ENCODE measurements at regions not wholly inside any gene's neighbourhood (a gene's known extent, or its start where the extent isn't known, plus 50 kb on each side); places are given as distances from the start of the nearest gene placed in this dataset.

DNA sequence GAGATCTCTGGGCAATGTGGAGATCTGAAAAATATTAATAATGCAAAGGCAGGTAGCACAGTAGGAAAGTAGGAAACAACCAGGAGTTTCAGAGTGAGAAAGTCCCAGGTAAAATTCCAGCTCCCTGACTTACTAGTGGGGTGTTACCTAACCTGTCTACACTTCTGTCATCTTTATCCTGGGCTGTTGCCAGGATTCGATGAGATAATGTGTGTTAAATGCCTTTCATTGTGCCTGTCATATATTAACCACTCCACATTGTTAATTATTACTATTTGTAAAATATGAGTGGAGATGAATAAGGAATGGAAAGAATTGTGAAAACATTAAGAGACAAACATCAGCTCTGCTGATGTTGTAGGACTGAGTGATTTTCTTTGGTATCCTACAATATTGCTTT, 50.0 kb upstream of the FRMD4A start (continued):
- TF ChIP-seq, protein P1, sequence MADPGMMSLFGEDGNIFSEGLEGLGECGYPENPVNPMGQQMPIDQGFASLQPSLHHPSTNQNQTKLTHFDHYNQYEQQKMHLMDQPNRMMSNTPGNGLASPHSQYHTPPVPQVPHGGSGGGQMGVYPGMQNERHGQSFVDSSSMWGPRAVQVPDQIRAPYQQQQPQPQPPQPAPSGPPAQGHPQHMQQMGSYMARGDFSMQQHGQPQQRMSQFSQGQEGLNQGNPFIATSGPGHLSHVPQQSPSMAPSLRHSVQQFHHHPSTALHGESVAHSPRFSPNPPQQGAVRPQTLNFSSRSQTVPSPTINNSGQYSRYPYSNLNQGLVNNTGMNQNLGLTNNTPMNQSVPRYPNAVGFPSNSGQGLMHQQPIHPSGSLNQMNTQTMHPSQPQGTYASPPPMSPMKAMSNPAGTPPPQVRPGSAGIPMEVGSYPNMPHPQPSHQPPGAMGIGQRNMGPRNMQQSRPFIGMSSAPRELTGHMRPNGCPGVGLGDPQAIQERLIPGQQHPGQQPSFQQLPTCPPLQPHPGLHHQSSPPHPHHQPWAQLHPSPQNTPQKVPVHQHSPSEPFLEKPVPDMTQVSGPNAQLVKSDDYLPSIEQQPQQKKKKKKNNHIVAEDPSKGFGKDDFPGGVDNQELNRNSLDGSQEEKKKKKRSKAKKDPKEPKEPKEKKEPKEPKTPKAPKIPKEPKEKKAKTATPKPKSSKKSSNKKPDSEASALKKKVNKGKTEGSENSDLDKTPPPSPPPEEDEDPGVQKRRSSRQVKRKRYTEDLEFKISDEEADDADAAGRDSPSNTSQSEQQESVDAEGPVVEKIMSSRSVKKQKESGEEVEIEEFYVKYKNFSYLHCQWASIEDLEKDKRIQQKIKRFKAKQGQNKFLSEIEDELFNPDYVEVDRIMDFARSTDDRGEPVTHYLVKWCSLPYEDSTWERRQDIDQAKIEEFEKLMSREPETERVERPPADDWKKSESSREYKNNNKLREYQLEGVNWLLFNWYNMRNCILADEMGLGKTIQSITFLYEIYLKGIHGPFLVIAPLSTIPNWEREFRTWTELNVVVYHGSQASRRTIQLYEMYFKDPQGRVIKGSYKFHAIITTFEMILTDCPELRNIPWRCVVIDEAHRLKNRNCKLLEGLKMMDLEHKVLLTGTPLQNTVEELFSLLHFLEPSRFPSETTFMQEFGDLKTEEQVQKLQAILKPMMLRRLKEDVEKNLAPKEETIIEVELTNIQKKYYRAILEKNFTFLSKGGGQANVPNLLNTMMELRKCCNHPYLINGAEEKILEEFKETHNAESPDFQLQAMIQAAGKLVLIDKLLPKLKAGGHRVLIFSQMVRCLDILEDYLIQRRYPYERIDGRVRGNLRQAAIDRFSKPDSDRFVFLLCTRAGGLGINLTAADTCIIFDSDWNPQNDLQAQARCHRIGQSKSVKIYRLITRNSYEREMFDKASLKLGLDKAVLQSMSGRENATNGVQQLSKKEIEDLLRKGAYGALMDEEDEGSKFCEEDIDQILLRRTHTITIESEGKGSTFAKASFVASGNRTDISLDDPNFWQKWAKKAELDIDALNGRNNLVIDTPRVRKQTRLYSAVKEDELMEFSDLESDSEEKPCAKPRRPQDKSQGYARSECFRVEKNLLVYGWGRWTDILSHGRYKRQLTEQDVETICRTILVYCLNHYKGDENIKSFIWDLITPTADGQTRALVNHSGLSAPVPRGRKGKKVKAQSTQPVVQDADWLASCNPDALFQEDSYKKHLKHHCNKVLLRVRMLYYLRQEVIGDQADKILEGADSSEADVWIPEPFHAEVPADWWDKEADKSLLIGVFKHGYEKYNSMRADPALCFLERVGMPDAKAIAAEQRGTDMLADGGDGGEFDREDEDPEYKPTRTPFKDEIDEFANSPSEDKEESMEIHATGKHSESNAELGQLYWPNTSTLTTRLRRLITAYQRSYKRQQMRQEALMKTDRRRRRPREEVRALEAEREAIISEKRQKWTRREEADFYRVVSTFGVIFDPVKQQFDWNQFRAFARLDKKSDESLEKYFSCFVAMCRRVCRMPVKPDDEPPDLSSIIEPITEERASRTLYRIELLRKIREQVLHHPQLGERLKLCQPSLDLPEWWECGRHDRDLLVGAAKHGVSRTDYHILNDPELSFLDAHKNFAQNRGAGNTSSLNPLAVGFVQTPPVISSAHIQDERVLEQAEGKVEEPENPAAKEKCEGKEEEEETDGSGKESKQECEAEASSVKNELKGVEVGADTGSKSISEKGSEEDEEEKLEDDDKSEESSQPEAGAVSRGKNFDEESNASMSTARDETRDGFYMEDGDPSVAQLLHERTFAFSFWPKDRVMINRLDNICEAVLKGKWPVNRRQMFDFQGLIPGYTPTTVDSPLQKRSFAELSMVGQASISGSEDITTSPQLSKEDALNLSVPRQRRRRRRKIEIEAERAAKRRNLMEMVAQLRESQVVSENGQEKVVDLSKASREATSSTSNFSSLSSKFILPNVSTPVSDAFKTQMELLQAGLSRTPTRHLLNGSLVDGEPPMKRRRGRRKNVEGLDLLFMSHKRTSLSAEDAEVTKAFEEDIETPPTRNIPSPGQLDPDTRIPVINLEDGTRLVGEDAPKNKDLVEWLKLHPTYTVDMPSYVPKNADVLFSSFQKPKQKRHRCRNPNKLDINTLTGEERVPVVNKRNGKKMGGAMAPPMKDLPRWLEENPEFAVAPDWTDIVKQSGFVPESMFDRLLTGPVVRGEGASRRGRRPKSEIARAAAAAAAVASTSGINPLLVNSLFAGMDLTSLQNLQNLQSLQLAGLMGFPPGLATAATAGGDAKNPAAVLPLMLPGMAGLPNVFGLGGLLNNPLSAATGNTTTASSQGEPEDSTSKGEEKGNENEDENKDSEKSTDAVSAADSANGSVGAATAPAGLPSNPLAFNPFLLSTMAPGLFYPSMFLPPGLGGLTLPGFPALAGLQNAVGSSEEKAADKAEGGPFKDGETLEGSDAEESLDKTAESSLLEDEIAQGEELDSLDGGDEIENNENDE (IDR thresholded peaks at IDR 0.05; ENCODE audit: insufficient replicate concordance, low read length): no peak
- TF ChIP-seq SRF (IDR thresholded peaks at IDR 0.05; ENCODE audit: low read depth, low read length) (no peak), CREB1 (IDR thresholded peaks at IDR 0.05) (no peak), SIX5 (IDR thresholded peaks at IDR 0.05; ENCODE audit: low read depth, low read length) (no peak), CEBPB (IDR thresholded peaks at IDR 0.05; ENCODE audit: low read depth, low read length) (no peak), BCL11A (IDR thresholded peaks at IDR 0.05; ENCODE audit: low read depth in 2 of 2, low read length in 2 of 2) (no peak), FOSL1 (IDR thresholded peaks at IDR 0.05; ENCODE audit: insufficient read depth, low read depth, low read length) (no peak), NRF1 (IDR thresholded peaks at IDR 0.05; ENCODE audit: low read depth, low read length) (no peak), CBX8 (IDR thresholded peaks at IDR 0.05; ENCODE audit: borderline replicate concordance, low read depth, low read length) (no peak), CHD1 (IDR thresholded peaks at IDR 0.05; ENCODE audit: low read depth, low read length) (no peak), POLR2AphosphoS5 (IDR thresholded peaks at IDR 0.05; ENCODE audit: low read depth, low read length) (no peak), TCF12 (IDR thresholded peaks at IDR 0.05; ENCODE audit: low read depth, low read length) (no peak)
- TF ChIP-seq, protein P2, sequence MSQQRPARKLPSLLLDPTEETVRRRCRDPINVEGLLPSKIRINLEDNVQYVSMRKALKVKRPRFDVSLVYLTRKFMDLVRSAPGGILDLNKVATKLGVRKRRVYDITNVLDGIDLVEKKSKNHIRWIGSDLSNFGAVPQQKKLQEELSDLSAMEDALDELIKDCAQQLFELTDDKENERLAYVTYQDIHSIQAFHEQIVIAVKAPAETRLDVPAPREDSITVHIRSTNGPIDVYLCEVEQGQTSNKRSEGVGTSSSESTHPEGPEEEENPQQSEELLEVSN (IDR thresholded peaks at IDR 0.05): no peak

All from H1 (cell line).